HEK293T (cell line): ENCODE measurements at regions not wholly inside any gene's neighbourhood (a gene's known extent, or its start where the extent isn't known, plus 50 kb on each side); places are given as distances from the start of the nearest gene placed in this dataset.

Experiments
- CTCF ChIA-PET: fragments of 350-600 bp; formaldehyde crosslinking; extraction: SDS; loops from one replicate; lab custom pipeline; 2021; ENCODE audit warnings: antibody characterized with exemption, inconsistent platforms; lab: Yijun Ruan, JAX
- POLR2A ChIA-PET: fragments of 350-600 bp; formaldehyde crosslinking; extraction: SDS; loops from one replicate; lab custom pipeline; 2020; ENCODE audit warnings: antibody characterized with exemption, inconsistent platforms; lab: Yijun Ruan, JAX
- DNase-seq: peaks from one replicate; pipeline ENCODE4 v3.0.0; 2012; ENCODE audit warnings: mixed read lengths; ENCODE audit errors: extremely low spot score
- ELF4 ChIP-seq: fragments of 450-650 bp; IDR thresholded peaks from 2 replicates; pipeline ENCODE4 v1.6.1; 2017; ENCODE audit warnings: antibody characterized with exemption
- L3MBTL2 ChIP-seq: fragments of 450-650 bp; conservative IDR thresholded peaks from 2 replicates; pipeline ENCODE4 v1.6.1; 2016; ENCODE audit warnings: mild to moderate bottlenecking

GRCh38 chr20:52242237-52243230 lies 51.0 kb upstream of the ZFP64 start:
- no peak for DNase-seq
- no peak for TF ChIP-seq ELF4
- no peak for TF ChIP-seq L3MBTL2
- POLR2A ChIA-PET, result no interaction called here
- CTCF ChIA-PET, result interaction anchor here (0.6 to 0.7 kb wide), 3 partner anchors 66 to 981 kb away, joined by 3 read pairs; no protein-coding TSS in a partner anchor
